GM12878 (cell line): ENCODE measurements at regions not wholly inside any gene's neighbourhood (a gene's known extent, or its start where the extent isn't known, plus 50 kb on each side); places are given as distances from the start of the nearest gene placed in this dataset.

Experiments
- ATAC-seq: fragments of 200-7000 bp; cut with Tn5 transposase; 3 replicates; pipeline ENCODE4 v1.9.1; 2020; ENCODE audit warnings: mild to moderate bottlenecking, moderate library complexity
- BruUV-seq: library from RNA; stranded (reverse); fragments of 400-500 nt; replicated peaks from 2 replicates; lab custom pipeline; 2021; lab: Mats Ljungman, UMichigan
- CTCF ChIA-PET: fragments of 300-600 bp; sonication (Branson Sonifier 250); formaldehyde crosslinking; extraction: SDS; loops from one replicate; lab custom pipeline; 2021; ENCODE audit warnings: inconsistent platforms; lab: Yijun Ruan, JAX
- POLR2A ChIA-PET: fragments of 350-600 bp; formaldehyde crosslinking; extraction: SDS; loops from one replicate; lab custom pipeline; 2021; ENCODE audit warnings: inconsistent platforms; lab: Charles Lee
- RAD21 ChIA-PET: fragments of 300-600 bp; sonication (Branson Sonifier 250); formaldehyde crosslinking; loops from one replicate; lab custom pipeline; 2023; ENCODE audit warnings: antibody characterized with exemption; ENCODE audit not compliant: unreplicated experiment; lab: Charles Lee
- SMC1A ChIA-PET: fragments of 300-600 bp; sonication (Branson Sonifier 250); formaldehyde crosslinking; loops from one replicate; lab custom pipeline; 2023; ENCODE audit not compliant: unreplicated experiment, uncharacterized antibody; lab: Charles Lee
- DNase-seq: peaks from one replicate; pipeline ENCODE4 v3.0.0-alpha.2; 2011; ENCODE audit warnings: low read depth, low spot score
- FAIRE-seq: peaks from 3 replicates; lab custom pipeline; 2011; peaks lifted over from hg19 to GRCh38; lab: Jason Lieb, UNC
- H2AFZ ChIP-seq: 2 replicates; pipeline ENCODE4 v1.6.0; 2011; ENCODE audit warnings: low read depth, low read length, control low read depth; ENCODE audit not compliant: control insufficient read depth
- H3K27ac ChIP-seq: 2 replicates; pipeline ENCODE4 v1.5.1; 2011; ENCODE audit warnings: control low read depth; ENCODE audit not compliant: control insufficient read depth, insufficient read depth
- H3K27me3 ChIP-seq, 2 experiments: replicated peaks in 1 of 2; 2 replicates each; pipeline versions ENCODE4 v1.6.0 to v1.6.1; 2011; ENCODE audit warnings: low read length in 1 of 2; ENCODE audit not compliant: control insufficient read depth in 2 of 2, insufficient read depth in 2 of 2
- H3K36me3 ChIP-seq, 2 experiments: 2 replicates each; pipeline ENCODE4 v1.5.1; 2011; ENCODE audit warnings: low read length in 1 of 2; ENCODE audit not compliant: control insufficient read depth in 2 of 2, insufficient read depth in 2 of 2
- H3K4me1 ChIP-seq: 2 replicates; pipeline ENCODE4 v1.6.1; 2011; ENCODE audit warnings: mild to moderate bottlenecking, low read length, moderate library complexity, mixed read lengths; ENCODE audit not compliant: control insufficient read depth, insufficient read depth
- H3K4me2 ChIP-seq: 2 replicates; pipeline ENCODE4 v1.6.0; 2011; ENCODE audit warnings: control low read depth; ENCODE audit not compliant: control insufficient read depth, insufficient read depth
- H3K4me3 ChIP-seq: fragments of 200-600 bp; sonication (generic); 2 replicates; pipeline ENCODE4 v1.5.1; 2016
- H3K79me2 ChIP-seq: 2 replicates; pipeline ENCODE4 v1.6.0; 2011; ENCODE audit warnings: low read length; ENCODE audit not compliant: control insufficient read depth, insufficient read depth
- H3K9ac ChIP-seq: 2 replicates; pipeline ENCODE4 v1.8.0; 2011; ENCODE audit warnings: low read length, control low read depth, mixed read lengths; ENCODE audit not compliant: control insufficient read depth, insufficient read depth
- H3K9me3 ChIP-seq: replicated peaks from 3 replicates; pipeline ENCODE4 v1.5.1; 2011; ENCODE audit warnings: mild to moderate bottlenecking, low read length; ENCODE audit not compliant: control insufficient read depth, insufficient read depth
- H4K20me1 ChIP-seq: 2 replicates; pipeline ENCODE4 v1.6.0; 2011; ENCODE audit not compliant: control insufficient read depth, insufficient read depth
- BHLHE40 ChIP-seq, 2 experiments: fragments of 450-650 bp in 1 of 2; IDR thresholded peaks; 2 replicates each; pipeline ENCODE4 v1.6.1; 2011 to 2017; ENCODE audit warnings: low read depth in 2 of 2, borderline replicate concordance in 1 of 2, improper control_type of control experiment in 1 of 2, low read length in 1 of 2, mild to moderate bottlenecking in 1 of 2
- CBX3 ChIP-seq: fragments of 200-600 bp; sonication (generic); IDR thresholded peaks from 2 replicates; pipeline ENCODE4 v1.6.1; 2016; ENCODE audit warnings: low read depth, borderline replicate concordance
- GABPA ChIP-seq: IDR thresholded peaks from 2 replicates; pipeline ENCODE4 v1.6.1; 2014; ENCODE audit warnings: antibody characterized with exemption, low read depth, mild to moderate bottlenecking, inconsistent platforms
- IRF3 ChIP-seq: fragments of 450-650 bp; IDR thresholded peaks from 2 replicates; pipeline ENCODE4 v1.6.1; 2014; ENCODE audit warnings: mild to moderate bottlenecking
- IRF4 ChIP-seq: IDR thresholded peaks from 2 replicates; pipeline ENCODE4 v1.6.1; 2011; ENCODE audit warnings: low read depth, low read length
- LARP7 ChIP-seq: fragments of 450-650 bp; IDR thresholded peaks from 2 replicates; pipeline ENCODE4 v1.6.1; 2017; ENCODE audit warnings: mild to moderate bottlenecking
- PKNOX1 ChIP-seq: fragments of 450-650 bp; IDR thresholded peaks from 2 replicates; pipeline ENCODE4 v1.6.1; 2016; ENCODE audit warnings: mild to moderate bottlenecking
- SIN3A ChIP-seq: IDR thresholded peaks from 2 replicates; pipeline ENCODE4 v1.6.1; 2012; ENCODE audit warnings: low read depth, low read length, improper control_type of control experiment
- WGBS: methylation state at CpG from one replicate; pipeline ENCODE4 v1.1.6; 2016; ENCODE audit warnings: low lambda C conversion rate; ENCODE audit not compliant: insufficient replicate concordance, insufficient coverage; ENCODE audit errors: missing lambda C conversion rate; 5-methylcytosine and 5-hydroxymethylcytosine counted together
- in situ Hi-C: fragments of 300-500 bp; cut with MboI; formaldehyde crosslinking; loops from 9 replicates; pipeline ENCODE4 v1.14.3; 2018; ENCODE audit warnings: mixed read lengths
- intact Hi-C: fragments of 100-400 bp; cut with micrococcal nuclease; formaldehyde crosslinking; loops from one replicate; pipeline ENCODE4 v1.14.2; 2022; ENCODE audit not compliant: unreplicated experiment

- FAIRE-seq (no peak), DNase-seq (no peak), ATAC-seq (no peak)
- H3K4me3 ChIP-seq, result no peak overlapping the region
- no peak overlapping the region for H2AFZ ChIP-seq
- BruUV-seq, result no TSS peak
- RAD21 ChIA-PET, result no interaction called here
- in situ Hi-C loops (no loop called here), intact Hi-C loops (no loop called here)
- TF ChIP-seq IRF4 (no peak), GABPA (no peak)
- SMC1A ChIA-PET, result no interaction called here
- no peaks in the 10 kb centered on the region for H3K36me3 ChIP-seq
- CTCF ChIA-PET, result no interaction called here
- no peaks in the 10 kb centered on the region for H3K27me3 ChIP-seq
- H3K27ac ChIP-seq, result no peak overlapping the region
- no peaks in the 10 kb centered on the region for H3K79me2 ChIP-seq
- POLR2A ChIA-PET, result no interaction called here
- no peaks in the 10 kb centered on the region; the same call in 1 of the 2 replicates for H3K4me1 ChIP-seq
- H3K9ac ChIP-seq, result no peak overlapping the region
- H3K4me2 ChIP-seq, result no peak overlapping the region
- H3K9me3 ChIP-seq, result no peaks in the 10 kb centered on the region
- H4K20me1 ChIP-seq, result no peaks in the 10 kb centered on the region
- WGBS, result 66% methylated on average over 2 of the region's 2 CpGs
These were observed 234.4 kb upstream of the MYO3A start for GRCh38 chr10:25699631-25700030.

- Histone ChIP-seq H3K4me2 (no peak overlapping the region), H4K20me1 (no peaks in the 10 kb centered on the region), H3K27me3 (no peaks in the 10 kb centered on the region), H3K9ac (no peak overlapping the region), H3K79me2 (no peaks in the 10 kb centered on the region), H3K4me1 (no peaks in the 10 kb centered on the region), H2AFZ (no peak overlapping the region), H3K9me3 (no peaks in the 10 kb centered on the region), H3K36me3 (no peaks in the 10 kb centered on the region), H3K4me3 (no peak overlapping the region), H3K27ac (no peak overlapping the region)
- TF ChIP-seq IRF3 (no peak), PKNOX1 (no peak), LARP7 (no peak), BHLHE40 (IDR thresholded peaks at IDR 0.05; ENCODE audit: borderline replicate concordance in 1 of 2, low read depth in 2 of 2, low read length in 1 of 2) (no peak), SIN3A (no peak), CBX3 (no peak)
- ATAC-seq (no peak), FAIRE-seq (no peak), DNase-seq (no peak)
- ChIA-PET POLR2A (no interaction called here), CTCF (interaction anchor here (0.9 to 2.1 kb wide), 5 partner anchors 9 to 74 kb away, joined by 3 to 9 read pairs (median 4); no protein-coding TSS in a partner anchor), RAD21 (no interaction called here), SMC1A (interaction anchor here (0.7 kb wide), 1 partner anchor 60 kb away, joined by 4 read pairs; no protein-coding TSS in a partner anchor)
- WGBS, result 29% methylated on average over 15 of the region's 15 CpGs
- in situ Hi-C loops, result no loop called here
- BruUV-seq, result no TSS peak
- intact Hi-C loops, result no loop called here
These were observed 232.4 kb upstream of the MYO3A start for GRCh38 chr10:25701652-25702051.
